Body of pancreas (tissue), 4 donors: ENCODE measurements at regions not wholly inside any gene's neighbourhood (a gene's known extent, or its start where the extent isn't known, plus 50 kb on each side); places are given as distances from the start of the nearest gene placed in this dataset.

Source experiments
- CTCF ChIP-seq, 7 experiments: fragments of 450-650 bp in 4 of 7; fragments of 200-600 bp in 3 of 7; sonication (generic) in 3 of 7; IDR thresholded peaks; one replicate each; pipeline ENCODE4 v1.5.1; 2016 to 2019; ENCODE audit warnings: antibody characterized with exemption in 7 of 7
- POLR2A ChIP-seq, 3 donors: fragments of 450-650 bp; IDR thresholded peaks; one replicate each; pipeline ENCODE4 v1.6.1; 2016; ENCODE audit warnings: antibody characterized with exemption in 3 of 3, mild to moderate bottlenecking in 2 of 3

GRCh38 chr2:176682278-176682677 lies 413.0 kb downstream of the MTX2 start:
- TF ChIP-seq CTCF (IDR thresholded peaks at IDR 0.05) = no peak
- TF ChIP-seq POLR2A (IDR thresholded peaks at IDR 0.05) = no peak
